ENCODE measurements at regions not wholly inside any gene's neighbourhood (a gene's known extent, or its start where the extent isn't known, plus 50 kb on each side); places are given as distances from the start of the nearest gene placed in this dataset.

DNA sequence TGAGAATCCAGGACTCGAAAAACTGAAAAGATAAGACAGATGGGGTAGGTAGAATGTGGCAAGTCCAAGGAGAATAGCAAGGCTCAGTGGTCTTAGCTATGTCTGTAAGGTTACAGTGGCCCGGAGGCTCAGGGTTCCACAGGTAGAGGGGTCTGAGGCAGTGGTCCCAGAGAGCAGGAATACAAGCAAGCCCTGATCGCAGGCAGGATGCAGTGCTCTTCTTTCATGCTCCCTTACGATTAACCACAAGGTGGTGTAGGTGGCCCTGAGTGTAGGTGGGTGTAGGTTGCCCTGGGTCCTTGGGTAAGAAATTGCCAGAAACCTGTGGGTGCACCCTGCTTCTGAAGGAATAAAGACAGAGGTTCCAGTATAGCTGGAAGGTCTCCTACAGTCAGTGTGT is 99.1 kb upstream of the RAB3GAP2 start:
- TF ChIP-seq CTCF (IDR thresholded peaks at IDR 0.05) (no peak), POLR2A (IDR thresholded peaks at IDR 0.05) (no peak)

Data from thyroid gland (tissue), 4 donors.